SK-N-MC (cell line): ENCODE measurements at regions not wholly inside any gene's neighbourhood (a gene's known extent, or its start where the extent isn't known, plus 50 kb on each side); places are given as distances from the start of the nearest gene placed in this dataset.

ENCODE experiments used
- EZH2 ChIP-seq: fragments of 200-600 bp; sonication (generic); IDR thresholded peaks from one replicate; pipeline ENCODE4 v1.6.1; 2017; ENCODE audit warnings: antibody characterized with exemption
- POLR2AphosphoS5 ChIP-seq: IDR thresholded peaks from 2 replicates; pipeline ENCODE4 v1.6.1; 2012; ENCODE audit warnings: mild to moderate bottlenecking, low read depth, low read length, borderline replicate concordance

GRCh38 chr20:60283281-60283680 lies 325.1 kb downstream of the CDH26 start:
- TF ChIP-seq POLR2AphosphoS5 (no peak), EZH2 (no peak)
